ENCODE measurements at regions not wholly inside any gene's neighbourhood (a gene's known extent, or its start where the extent isn't known, plus 50 kb on each side); places are given as distances from the start of the nearest gene placed in this dataset.

- DNase-seq (ENCODE audit: low read depth, low spot score), result no peak
Observed at GRCh38 chr2:129058981-129059380, 740.3 kb upstream of the HS6ST1 start.

DNA sequence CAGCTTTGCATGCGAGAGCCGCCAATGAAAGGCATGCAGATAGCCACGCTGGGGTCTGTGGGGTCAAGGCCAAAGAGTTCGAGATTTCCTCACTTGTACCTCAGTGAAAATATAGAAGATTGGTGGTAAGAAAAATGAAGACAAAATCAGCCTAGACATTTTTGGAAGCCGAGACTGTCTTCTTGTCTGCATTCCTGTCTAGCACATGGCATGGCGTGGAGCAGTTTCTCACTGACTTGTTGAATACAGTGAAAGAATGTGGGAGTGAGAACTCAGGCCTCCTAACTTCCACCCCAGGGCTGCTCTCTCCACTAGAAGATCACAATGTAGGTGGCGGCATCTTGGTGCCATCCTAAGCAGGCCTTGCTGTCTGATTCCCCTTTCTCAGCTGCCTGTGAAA lies 740.8 kb upstream of the HS6ST1 start:
- DNase-seq (ENCODE audit: low read depth, low spot score), result no peak

GRCh38 chr2:129061069-129061768 lies 742.6 kb upstream of the HS6ST1 start:
- no peak for DNase-seq (ENCODE audit: low read depth, low spot score)

GRCh38 chr2:129061769-129062121 lies 743.1 kb upstream of the HS6ST1 start:
- DNase-seq (ENCODE audit: low read depth, low spot score), result no peak

GRCh38 chr2:129062146-129062912 lies 743.7 kb upstream of the HS6ST1 start:
- no peak for DNase-seq (ENCODE audit: low read depth, low spot score)

GRCh38 chr2:129067070-129067469 lies 748.4 kb upstream of the HS6ST1 start:
- DNase-seq (ENCODE audit: low read depth, low spot score), result no peak

DNA sequence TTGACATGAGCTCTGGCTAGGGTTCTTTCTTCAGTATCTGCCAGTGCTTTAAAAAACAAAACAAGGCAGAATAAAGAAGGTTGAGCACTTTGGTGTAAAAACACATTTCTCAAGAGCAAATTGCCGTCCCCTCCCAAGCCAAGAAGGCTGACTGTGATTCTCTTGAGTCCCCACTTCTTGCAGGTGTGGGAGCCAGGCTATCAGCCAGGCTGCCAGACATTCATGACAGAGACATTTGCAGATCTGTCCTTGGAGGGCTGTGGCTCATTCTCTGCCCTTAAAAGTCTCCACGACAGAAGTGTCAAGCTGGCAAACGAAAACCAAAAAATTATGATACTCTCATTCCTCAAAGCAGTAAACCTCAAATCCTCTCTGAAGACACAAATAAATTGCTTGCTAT lies 749.3 kb upstream of the HS6ST1 start:
- DNase-seq (ENCODE audit: low read depth, low spot score), result no peak

GRCh38 chr2:129068543-129068942 lies 749.9 kb upstream of the HS6ST1 start:
- peak; percentile 14 for DNase-seq (ENCODE audit: low read depth, low spot score)

GRCh38 chr2:129069875-129070594 lies 751.4 kb upstream of the HS6ST1 start:
- DNase-seq (ENCODE audit: low read depth, low spot score), result no peak

- DNase-seq (ENCODE audit: low read depth, low spot score), result no peak
Observed at GRCh38 chr2:129070663-129071062, 752.0 kb upstream of the HS6ST1 start.

DNA sequence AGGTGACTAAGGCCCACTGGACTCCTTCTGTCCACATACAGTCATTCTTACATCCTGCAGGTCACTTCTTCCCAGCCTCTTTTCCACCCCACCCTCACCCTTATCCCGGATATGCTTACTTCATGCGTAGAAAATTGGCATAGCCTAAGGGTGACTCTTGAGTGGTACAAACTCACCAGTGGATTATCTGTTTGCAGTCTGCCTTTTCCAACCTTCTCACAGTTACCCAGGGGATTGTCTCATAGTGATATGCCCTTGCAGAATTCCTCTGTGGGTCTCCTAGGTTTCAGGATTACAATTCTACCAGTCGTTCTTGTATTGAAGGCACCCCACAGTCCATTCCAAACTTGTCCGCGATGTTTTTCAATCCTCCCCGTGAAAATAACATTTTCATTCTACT lies 752.9 kb upstream of the HS6ST1 start:
- DNase-seq (ENCODE audit: low read depth, low spot score), result no peak

- DNase-seq (ENCODE audit: low read depth, low spot score), result no peak
Observed at GRCh38 chr2:129074298-129074920, 755.7 kb upstream of the HS6ST1 start.

- DNase-seq (ENCODE audit: low read depth, low spot score), result no peak
Observed at GRCh38 chr2:129078548-129078947, 759.9 kb upstream of the HS6ST1 start.

- no peak for DNase-seq (ENCODE audit: low read depth, low spot score)
Observed at GRCh38 chr2:129080715-129081476, 762.2 kb upstream of the HS6ST1 start.

DNA sequence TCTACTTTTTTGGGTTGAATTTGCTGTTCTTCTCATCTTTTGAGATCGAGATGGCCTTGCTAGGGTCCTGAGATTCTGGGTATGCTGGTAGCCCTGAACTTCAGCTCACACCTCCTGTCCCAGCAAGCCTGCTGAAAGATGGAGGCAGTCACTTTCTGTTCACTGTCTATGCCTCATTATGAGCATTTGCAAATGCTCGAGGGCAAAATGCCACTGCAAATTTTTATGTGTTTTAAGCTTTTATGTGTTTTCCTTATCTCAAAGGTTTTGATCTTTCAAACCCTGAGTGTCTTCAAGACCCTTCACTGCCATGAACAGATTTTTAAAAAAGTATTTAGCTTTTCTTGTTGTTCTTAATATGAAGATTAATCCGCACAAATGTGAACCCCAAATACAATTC lies 766.7 kb upstream of the HS6ST1 start:
- DNase-seq (ENCODE audit: low read depth, low spot score), result no peak

GRCh38 chr2:129087133-129087813 lies 768.6 kb upstream of the HS6ST1 start:
- DNase-seq (ENCODE audit: low read depth, low spot score), result no peak

DNA sequence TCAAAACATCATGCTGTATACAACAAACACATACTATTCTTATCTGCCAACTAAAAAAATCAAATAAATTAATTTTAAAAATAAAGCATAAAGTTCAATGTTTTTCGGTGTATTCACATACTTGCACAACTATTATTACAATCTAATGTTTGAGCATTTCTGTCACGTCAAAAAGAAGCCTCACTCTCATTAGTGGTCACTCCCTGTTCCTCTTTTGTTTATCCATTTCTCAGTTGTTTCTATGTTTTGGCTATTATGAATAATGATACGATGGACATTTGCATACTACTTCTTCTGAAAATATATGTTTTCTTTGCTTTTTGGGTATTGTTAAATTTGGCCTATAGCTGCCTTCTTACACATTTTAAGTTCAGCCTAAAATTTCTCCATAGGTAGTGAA lies 773.0 kb upstream of the HS6ST1 start:
- DNase-seq (ENCODE audit: low read depth, low spot score), result no peak

DNA sequence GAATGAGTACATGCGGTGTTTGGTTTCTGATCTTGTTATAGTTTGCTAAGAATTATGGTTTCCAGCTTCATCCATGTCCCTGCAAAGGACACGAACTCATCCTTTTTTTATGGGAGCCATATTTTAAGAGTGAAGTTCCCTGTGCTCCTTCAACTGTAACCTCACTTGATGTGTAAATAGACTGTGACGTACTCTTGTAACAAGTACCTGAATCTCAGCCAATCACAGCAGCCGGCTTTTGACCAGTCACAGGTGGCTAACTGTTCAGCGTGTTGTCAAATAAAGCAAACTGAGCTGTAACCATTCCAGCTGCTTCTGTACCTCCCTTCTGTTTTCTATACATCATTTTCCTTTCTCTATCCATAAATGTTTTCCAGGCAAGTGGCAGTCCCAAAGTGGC lies 774.3 kb upstream of the HS6ST1 start:
- no peak for DNase-seq (ENCODE audit: low read depth, low spot score)

DNA sequence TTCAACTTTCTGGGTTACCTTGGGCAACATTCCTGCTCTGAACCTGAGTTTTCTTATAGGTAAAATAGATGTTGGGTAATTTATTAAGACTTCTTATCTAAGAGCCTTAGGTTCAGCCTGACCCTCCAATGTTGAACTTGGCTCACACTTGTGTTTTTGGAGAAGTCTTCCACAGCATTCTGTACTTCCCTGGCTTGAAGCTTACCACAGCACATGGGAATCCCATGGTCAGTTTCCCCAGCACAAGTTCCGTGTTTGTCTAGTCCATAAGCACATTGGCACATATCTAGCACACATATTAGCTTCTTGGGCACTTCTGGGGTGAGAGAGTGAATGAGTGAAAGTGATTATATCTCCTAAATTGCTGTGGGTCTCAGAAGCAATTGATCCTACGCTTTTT lies 782.5 kb upstream of the HS6ST1 start:
- no peak for DNase-seq (ENCODE audit: low read depth, low spot score)

DNA sequence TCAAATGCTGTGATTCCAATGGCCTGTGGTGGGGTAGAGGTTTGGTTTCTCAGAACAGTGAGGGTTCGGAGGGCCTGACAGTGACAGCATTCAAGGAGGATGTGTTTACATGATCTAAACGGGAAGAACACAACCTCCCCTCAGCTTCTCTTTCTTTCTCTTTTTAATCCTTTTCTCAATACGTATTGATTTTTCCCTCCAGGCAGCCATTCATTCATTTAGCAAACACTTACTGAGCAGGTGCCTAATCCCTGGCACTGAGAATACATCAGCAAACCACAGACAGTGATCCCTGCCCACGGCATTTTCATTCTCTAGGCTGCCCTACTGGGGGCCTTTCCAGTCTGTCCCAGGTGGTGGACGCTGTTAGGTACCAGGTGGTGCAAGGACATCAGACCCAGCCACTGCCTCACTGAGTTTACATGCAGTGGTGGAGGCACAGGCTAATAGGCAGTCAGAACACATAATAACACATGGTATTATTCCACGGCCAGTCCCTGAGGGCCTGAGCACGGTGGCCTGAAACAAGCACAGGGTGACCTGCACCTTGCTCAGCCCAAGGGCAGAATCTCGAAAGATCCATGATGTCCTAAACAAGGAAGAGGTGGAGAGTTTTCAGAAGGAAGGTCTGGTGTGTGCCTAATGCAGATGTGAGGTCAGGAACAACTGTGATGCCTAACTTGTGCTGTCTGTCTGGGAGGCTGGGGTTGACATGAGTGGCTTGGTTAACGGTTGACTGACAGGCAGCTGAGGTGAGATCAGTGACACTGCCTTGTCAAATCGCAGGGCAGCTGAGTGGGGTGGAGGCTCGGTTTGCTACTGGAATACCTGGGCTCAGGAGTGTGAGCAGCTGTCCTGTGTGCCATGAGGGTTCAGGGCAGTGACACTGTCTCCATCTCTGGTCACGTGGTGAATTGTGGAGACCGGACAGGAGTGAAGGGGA lies 785.5 kb upstream of the HS6ST1 start:
- no peak for DNase-seq (ENCODE audit: low read depth, low spot score)
